Stimulated activated CD4-positive, alpha-beta T cell treated with anti-CD3 and anti-CD28 coated beads, TNF-alpha, amount 100 ng/mL, for 4 hours (primary cell): ENCODE measurements at regions not wholly inside any gene's neighbourhood (a gene's known extent, or its start where the extent isn't known, plus 50 kb on each side); places are given as distances from the start of the nearest gene placed in this dataset.
"Not testable (repeated sequence)": the region's sequence is repeated elsewhere in the genome, so short reads cannot be mapped to it uniquely, and the experiment has no call there.

Source experiments
- DNase-seq, 3 experiments: peaks; one replicate each; pipeline ENCODE4 v3.0.0-alpha.2; 2020; ENCODE audit warnings: low read depth in 3 of 3

DNA sequence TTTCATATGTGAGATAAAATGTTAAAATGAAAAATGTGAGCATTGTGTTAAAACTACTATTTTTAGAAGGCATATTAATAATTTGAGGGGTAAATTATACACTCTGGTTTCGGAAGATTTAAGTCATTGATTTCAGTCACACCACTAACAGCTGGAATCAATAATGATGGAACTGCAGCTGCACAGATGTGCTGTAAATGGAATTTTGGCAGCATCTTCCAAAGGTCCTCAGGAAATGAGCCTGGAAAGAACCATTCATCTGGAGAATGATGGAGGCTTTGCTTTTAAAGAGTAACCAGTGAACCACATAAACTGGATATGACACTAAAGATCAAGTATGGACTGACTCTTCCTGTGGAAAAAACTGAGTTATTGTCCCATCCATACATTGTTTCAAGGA, 759.0 kb upstream of the EPHA5 start:
- DNase-seq, result no peak

DNA sequence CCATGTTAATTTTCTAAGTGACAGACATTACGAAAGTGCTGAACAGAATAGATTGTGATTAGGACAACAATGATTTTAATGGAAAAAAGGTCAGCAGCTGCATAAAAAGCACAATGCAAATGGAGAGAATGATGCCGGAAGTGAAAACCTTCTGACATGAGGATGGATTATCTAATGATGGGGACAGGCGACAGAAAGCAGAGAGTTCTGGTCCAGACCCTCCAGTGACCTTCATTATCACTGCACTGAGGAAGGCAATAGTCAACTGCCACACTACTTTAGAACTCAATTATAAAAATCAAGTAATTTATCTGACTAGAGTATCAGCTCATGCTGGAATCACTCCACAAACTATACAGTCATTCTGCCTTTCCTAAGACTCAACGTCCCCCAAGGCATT, 746.1 kb upstream of the EPHA5 start:
- DNase-seq, result no peak

DNA sequence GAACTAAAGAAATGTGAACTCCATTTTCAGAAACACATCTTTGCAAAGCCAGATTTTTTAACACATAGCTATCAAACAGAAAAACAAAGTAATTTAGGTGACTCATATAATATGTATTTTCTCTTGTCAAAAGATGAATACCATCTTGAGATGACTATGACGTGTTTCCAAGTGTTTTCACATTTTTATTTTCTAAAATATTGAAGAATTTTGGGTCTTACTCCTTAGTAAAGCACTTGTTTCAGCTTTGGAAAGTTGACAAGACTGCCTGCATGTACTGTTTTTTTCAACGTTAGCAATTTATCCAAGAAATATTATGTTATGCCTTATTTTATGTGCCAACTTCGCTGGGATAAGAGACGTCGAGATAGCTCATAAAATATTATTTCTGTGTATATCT, 733.9 kb upstream of the EPHA5 start:
- no peak for DNase-seq

DNA sequence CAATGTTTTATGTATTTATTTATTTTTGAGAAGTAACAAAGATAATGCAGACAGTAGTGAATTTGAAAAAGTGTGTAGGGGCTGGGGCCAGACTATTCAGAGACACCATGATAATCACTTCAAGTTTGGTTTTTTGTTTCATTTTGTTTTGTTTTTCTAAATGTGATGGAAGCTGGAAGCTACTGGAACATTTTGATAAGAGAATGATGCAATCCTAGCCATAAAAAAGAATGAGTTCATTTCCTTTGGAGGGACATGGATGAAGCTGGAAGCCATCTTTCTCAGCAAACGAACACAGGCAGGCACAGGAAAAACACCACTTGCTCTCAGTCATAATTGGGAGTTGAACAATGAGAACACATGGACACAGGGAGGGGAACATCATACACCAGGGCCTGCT, 706.6 kb upstream of the EPHA5 start:
- DNase-seq, result no peak

DNA sequence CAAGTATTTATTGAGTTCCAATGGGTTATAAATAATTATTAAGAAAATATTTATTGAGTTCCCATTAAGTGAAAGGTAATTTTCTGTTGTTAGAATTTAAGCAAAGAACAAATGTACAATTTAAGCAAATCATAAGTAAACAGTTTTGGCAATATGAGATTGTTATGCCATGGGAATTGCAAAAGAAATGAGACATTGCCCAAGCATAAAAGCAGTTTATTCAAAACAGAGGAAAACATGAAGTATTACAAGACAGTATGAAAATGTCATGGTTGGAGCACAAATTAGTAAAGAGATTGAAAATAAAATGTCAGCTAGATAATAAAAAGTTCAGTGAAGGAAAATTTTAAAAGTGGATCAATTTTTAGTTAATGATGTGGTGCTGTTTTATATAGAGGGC, 706.1 kb upstream of the EPHA5 start:
- DNase-seq, result no peak

DNA sequence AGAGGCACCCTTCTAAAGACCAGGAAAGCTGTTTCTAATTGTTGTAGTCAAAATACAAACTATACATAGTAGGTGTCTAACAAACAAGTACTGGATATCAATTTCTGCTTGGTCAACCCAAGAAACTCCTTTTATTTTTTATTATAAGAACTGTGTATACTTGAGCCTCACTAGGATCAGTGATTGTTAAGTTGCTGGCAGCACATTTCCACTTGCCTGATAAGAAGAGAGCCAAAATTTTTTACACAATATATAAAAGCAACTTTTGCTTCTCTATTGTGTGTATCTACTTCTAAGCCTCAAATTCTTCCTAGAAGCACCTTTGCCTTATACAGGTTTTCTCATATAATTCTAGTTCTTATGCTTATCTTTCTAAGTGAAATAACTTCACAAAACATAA, 703.0 kb upstream of the EPHA5 start:
- no peak for DNase-seq

DNA sequence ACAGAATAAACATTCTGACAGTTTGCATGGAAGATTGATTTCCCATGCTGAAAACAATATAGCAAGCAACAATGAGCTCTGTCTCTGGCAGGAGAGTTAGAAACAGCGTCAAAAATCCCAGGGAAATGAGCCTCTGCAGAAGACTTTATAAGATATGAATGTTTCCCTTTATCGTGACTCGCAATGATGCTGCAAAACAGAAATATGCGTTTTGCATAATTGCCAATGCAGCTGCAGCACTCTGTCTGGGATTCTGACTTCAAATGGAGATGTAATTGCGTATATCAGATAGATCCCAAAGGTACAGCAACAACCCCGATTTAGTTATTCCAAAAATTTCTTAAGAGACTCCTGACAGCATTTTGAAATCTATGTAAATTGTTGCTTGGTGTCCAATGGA, 702.4 kb upstream of the EPHA5 start:
- DNase-seq, result no peak

DNA sequence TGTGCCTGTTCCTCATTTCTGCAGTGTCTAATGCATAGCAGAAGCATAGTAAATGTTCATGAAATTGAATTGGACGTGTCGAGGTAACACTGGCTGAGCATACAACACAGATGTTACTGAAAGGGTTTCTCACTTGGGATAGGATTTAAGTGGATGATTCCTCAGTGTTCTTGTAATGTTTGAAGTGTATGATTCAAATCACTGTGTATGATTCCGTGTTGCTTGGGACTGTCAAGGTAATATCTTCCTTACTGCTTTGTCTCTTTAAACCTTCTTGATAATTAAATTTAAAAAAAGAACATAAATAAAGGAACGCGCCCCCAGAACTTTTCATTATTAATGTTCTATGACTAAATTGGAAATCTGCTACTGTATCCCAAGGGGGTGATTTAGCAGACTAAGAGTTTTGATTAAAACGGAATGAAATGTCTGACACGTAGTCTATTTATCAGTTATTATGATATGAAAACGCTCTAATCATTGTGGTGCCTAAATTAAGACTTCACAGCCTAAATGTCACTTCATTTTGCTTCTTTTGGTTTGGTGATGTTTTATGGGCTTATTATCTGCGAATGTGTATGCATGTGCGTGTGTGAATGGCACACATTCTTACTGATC, 696.9 kb upstream of the EPHA5 start:
- no peak for DNase-seq

DNA sequence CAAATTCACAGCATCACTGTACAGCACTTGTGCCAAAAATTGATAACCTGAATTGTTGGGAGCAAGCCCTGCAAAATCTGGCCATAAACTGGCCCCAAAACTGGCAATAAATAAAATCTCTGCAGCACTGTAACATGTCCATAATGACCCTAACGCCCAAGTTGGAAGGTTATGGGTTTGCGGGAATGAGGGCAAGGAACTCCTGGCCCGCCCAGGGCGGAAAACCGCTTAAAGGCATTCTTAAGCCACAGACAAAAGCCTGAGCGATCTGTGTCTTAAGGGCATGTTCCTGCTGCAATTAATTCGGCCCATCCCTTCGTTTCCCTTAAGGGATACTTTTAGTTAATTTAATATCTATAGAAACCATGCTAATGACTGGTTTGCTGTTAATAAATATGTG, 690.1 kb upstream of the EPHA5 start:
- not testable (repeated sequence) for DNase-seq

DNA sequence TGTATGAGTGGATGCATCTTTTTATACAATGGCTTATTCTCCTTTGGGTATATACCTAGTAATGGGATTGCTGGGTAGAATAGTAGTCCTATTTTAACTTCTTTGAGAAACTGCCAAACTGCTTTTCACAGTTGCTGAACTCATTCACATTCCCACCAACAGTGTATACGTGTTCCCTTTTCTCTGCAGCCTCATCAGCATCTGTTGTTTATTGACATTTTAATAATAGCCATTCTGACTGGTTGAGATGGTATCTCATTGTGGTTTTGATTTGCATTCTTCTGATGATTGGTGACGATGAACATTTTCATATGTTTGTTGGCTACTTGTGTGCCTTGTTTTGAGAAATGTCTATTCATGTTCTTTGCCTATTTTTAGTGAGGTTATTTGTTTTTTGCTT, 687.0 kb upstream of the EPHA5 start:
- no peak for DNase-seq

DNA sequence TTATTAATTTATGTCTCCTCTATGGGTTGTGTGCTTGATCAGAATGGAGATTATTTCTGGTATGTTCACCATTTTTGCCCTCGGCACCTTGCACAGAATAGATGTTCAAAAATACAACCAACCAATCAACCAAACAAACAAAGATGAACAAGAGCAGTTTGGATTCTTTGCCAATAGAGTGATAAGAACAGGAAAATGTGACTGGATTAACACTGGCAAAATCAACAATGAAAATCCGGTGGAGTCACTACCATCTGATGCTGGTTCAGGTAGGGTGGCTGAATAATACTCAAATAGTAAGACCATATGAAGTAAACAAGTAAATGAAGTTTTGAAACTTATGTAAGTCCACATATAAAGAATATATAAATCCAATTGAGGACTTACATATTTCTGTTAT, 685.0 kb upstream of the EPHA5 start:
- DNase-seq, result no peak

DNA sequence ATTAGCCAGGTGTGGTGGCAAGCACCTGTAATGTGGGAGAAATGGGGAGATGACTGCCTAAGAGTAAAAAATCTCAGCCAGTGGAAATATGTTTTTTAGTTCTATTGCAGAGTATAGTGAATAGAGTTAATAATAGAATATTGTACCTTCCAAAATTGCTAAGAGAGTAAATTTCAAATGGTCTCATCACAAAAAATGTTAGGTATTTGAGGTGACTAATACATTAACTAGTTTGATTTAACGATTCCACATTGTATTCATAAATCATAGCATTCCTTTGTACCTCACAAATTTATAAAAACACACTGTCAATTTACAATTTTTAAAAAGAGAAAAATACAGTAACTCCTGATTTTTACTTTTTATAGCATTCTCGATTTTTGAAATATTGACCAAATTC, 681.5 kb upstream of the EPHA5 start:
- DNase-seq, result no peak

DNA sequence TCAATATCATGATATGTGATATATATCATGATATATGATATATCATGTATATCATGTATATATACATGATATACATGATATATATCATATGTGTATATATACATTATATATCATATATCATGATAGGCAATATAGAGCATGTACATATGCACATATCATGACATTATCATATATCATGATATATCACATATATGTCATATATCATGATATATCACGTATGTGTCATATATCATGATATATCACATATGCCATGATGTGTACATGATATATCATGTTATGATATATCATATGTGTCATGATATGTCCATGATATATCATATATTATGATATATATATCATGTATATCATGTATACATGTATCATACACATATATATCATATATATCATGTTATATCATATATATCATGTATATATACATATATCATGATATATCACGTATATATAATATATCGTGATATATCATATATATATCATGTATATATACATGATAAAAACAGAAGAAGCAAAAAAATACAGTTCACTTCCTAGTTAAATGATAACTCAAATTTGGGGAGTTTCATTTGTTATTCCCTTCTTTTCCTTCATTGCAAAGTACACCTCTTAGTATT, 670.1 kb upstream of the EPHA5 start:
- DNase-seq, result no peak

DNA sequence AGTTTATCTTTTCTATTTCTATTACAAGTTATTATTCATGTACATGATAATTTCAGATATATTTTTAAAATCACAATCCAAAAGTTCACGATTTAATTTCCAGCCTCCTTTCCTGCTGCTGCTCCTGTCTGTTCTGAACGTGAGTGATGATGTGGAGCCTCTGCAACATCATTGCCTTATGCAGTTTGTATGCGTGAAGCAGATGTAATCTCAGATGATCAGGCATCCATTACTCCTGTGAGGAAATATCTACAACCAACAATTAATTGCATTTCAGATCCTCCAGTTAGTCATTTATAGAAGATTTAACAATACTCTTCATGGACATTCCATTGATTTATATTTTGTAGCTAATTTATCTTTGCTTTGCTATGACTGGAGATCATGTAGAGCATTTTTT, 668.7 kb upstream of the EPHA5 start:
- no peak for DNase-seq

DNA sequence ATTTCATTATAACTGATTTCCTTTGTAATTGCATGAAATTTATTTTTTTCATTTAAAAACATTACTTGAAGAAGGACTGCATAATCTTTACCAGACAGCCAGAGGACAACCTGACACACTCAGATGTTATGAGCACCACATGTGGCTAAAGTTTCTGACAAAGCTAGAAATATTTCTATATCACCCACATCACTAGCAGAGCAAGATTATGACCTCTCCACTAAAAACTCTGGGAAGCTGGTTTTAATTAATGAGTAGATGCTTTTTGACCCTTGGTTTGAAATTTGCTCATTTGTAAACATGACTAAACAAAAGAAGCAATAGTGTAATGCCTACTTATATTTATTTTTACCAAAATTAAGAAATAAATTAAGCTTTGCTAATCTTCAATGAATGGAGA, 661.5 kb upstream of the EPHA5 start:
- no peak for DNase-seq

DNA sequence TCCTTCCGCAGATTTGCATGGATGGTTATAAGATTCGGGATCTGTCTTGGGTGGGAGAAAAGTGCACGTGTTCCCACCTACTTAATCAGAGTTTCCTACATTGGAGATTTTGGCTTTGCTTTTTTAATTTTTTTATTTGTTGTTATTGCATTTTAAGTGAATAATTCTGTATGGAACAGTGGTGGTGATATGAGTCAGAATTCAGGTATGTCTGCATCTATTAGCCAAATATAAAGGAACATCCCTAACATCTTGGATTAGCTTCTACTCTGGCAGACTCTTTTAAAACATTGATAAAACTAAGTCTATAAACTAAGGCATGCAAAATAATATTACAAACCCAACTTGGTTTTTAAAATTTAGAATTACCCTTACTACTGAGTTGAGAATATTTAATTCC, 659.8 kb upstream of the EPHA5 start:
- no peak for DNase-seq

DNA sequence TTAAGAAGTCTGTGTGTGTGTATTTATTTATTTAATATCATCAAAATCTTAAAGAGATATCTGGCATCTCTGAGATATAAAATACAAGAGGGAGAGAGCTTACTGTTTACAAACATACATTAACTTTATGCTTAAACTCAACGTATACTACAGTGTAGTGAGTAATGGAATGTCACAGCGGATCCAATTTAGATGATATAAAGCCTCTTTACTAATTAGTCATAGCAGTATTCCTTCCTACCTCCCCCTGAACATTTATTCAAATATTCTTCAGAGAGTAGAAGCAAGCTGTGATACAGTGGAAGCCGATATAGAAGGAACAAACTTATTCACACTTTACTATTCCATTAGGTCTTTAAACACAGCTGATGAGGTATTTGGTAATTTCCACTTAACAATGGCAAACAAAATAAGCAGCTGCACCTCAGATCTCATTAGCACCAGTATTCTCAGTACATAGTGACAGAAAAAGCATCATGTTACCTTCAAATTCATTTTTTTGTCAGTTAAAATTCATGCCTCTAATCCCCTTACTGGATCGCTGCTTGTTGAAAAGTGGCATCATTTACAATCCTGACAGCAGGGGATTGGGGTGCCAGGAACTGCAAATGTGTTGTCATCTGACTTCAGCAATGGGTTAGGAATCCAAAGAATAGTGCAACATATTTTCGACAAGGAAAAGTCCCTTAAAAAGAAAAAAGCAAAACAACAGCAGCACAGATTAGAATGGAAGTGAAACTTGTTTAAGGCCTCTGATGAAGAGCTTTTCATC, 658.7 kb upstream of the EPHA5 start:
- no peak for DNase-seq

DNA sequence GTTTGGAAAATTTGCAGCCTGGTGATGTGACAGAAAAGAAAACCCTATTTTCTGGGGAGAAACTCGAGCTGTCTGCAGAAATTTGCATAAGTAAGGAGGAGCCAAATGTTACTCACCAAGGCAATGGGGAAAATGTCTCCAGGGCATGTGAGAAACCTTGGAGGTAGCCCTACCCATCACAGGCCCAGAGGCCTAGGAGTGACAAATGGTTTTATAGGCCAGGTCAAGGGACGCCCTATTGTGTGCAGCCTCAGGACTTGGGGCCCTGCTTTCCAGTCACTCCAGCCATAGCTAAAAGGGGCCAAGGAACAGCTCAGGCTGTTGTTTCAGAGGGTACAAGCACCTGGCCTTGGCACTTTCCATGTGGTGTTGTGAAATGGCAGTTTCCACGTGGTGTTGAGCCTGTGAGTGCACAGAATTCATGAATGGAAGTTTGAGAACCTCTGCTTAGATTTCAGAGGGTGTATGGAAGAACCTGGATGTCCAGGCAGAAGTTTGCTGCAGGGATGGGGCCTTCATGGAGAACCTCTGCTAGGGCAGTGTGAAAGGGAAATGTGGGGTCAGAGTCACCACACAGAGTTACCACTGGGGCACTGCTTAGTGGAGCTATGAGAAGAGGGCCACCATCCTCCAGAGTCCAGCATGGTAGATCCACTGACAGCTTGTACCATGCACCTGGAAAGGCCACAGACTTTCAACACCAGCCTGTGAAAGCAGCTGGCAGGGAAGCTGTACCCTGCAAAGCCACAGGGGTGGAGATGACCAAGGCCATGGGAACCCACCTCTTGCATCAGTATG, 637.6 kb upstream of the EPHA5 start:
- DNase-seq, result no peak

DNA sequence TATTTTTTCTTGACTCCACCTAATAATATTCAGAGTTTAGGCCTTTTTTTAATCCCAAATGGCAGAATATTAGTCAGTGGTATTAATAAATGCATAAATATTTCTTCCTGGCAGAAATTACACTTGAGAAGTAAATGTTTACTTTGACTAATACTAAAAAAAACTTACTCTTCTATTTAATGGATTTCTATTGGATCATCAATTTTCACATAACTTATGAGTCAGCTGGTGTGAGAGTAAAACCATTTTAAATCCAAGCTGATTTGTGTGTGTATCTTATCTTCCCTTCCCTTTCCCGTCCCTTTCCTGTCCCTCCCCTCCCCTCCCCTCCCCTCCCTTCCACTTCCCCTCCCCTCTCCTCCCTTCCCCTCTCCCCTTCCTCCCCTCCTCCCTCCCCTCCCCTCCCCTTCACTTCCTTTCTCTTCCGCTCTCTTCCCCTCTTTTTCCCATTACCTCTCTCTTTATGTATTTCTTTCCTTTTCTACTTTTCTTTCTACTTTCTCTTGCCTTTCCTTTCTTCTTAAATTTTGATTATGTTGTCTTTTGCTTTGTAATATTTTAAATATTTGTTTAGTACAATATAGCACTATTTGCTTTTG, 630.1 kb upstream of the EPHA5 start:
- no peak for DNase-seq

DNA sequence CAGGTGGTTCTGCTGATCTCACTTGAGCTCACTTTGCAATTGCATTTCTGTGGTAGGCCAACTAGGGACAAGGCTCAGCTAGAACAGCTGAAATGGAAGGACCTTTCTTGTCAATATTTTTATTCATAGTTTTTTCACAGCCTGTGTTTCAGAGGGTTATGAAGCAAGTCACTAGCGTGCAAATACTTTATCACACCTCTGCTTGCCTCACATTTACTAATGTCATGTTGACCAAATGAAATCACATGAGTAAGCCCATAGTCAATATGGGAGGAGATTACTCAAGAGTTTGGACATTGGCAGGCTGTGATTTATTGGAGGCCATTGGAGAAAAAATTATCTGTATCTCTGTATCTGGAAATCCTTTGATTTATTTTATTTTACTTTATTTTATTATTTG, 628.3 kb upstream of the EPHA5 start:
- no peak for DNase-seq

DNA sequence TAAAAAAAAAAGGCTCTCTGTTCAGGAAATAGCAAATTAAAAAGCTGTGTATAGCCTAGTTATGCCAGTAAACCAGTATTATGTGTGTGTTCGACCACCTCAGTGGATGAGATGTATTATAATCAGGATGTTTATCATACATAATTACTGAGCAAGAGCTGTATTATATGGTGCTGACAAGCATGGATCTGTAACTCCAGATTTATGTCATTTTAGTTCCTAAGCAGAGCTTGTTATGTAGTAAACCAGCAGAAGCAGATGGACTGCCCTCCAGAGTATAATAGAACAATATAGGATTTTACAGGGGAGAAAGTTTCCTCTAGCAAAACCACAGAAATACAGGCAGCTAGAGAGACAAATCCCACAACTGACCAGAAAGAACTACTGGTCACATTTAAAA, 627.4 kb upstream of the EPHA5 start:
- no peak for DNase-seq

DNA sequence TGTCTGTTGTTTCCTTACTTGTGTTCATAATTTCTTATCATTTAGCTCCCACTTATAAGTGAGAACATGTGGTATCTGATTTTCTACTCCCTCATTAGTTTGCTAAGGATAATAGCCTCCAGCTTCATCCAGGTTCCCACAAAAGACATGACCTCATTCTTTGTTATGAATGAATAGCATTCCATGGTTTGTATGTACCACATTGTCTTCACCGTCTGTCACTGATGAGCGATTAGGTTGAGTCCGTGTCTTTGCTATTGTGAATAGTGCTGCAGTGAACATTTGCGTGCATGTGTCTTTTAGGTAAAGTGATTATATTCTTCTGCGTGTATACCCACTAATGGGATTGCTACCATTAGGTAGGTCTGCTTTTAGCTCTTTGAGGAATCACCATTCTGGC, 624.3 kb upstream of the EPHA5 start:
- no peak for DNase-seq
